Heart left ventricle (tissue), 16 donors: ENCODE measurements at regions not wholly inside any gene's neighbourhood (a gene's known extent, or its start where the extent isn't known, plus 50 kb on each side); places are given as distances from the start of the nearest gene placed in this dataset.

Source experiments
- ATAC-seq, 4 donors: fragments of 200-7000 bp; cut with Tn5 transposase; one replicate each; pipeline ENCODE4 v1.9.1; 2020 to 2022; ENCODE audit warnings: moderate library complexity in 4 of 4, mild to moderate bottlenecking in 3 of 4, moderate number of reproducible peaks in 1 of 4
- DNase-seq, 5 donors: peaks; one replicate each; pipeline ENCODE4 v3.0.0-alpha.2; 2020
- H3K27ac ChIP-seq, 12 donors: fragments of 200-600 bp; sonication (generic) in 4 of 12; one replicate each; pipeline versions ENCODE4 v1.5.0 to v1.8.0; 2016 to 2022; ENCODE audit warnings: mild to moderate bottlenecking in 2 of 12
- H3K27me3 ChIP-seq, 9 donors: fragments of 200-600 bp; sonication (generic) in 2 of 9; one replicate each; pipeline versions ENCODE4 v1.5.1 to v1.8.0; 2016 to 2022; ENCODE audit warnings: mild to moderate bottlenecking in 3 of 9
- H3K36me3 ChIP-seq, 9 donors: fragments of 200-600 bp; sonication (generic) in 2 of 9; one replicate each; pipeline versions ENCODE4 v1.5.0 to v1.8.0; 2018 to 2022; ENCODE audit warnings: mild to moderate bottlenecking in 2 of 9
- H3K4me1 ChIP-seq, 12 donors: fragments of 200-600 bp; sonication (generic) in 4 of 12; one replicate each; pipeline versions ENCODE4 v1.5.0 to v1.8.0; 2016 to 2022; ENCODE audit warnings: mild to moderate bottlenecking in 3 of 12
- H3K4me3 ChIP-seq, 12 donors: fragments of 200-600 bp; sonication (generic) in 4 of 12; one replicate each; pipeline versions ENCODE4 v1.5.0 to v1.8.0; 2017 to 2022; ENCODE audit warnings: mild to moderate bottlenecking in 9 of 12, moderate library complexity in 4 of 12
- H3K9me3 ChIP-seq, 12 donors: fragments of 200-600 bp; sonication (generic) in 4 of 12; one replicate each; pipeline versions ENCODE4 v1.5.0 to v1.8.0; 2016 to 2022; ENCODE audit warnings: mild to moderate bottlenecking in 1 of 12
- POLR2A ChIP-seq, 2 donors: fragments of 450-650 bp; IDR thresholded peaks; one replicate each; pipeline ENCODE4 v1.6.1; 2017; ENCODE audit warnings: antibody characterized with exemption in 2 of 2, mild to moderate bottlenecking in 2 of 2, moderate library complexity in 2 of 2
- whole genome bisulfite sequencing, 4 donors: extraction: QIAGEN DNeasy Blood & Tissue Kit in 2 of 4; methylation state at CpG; one replicate each; pipeline versions ENCODE4 v1.1.5 to v1.1.7; 2013 to 2018; 5-methylcytosine and 5-hydroxymethylcytosine counted together
- intact Hi-C, 10 donors: fragments of 100-400 bp; cut with DNase I; formaldehyde crosslinking; loops; one replicate each; pipeline versions ENCODE4 v1.11.1 to v1.14.2; 2022
- TF ChIP-seq, protein P1 (sequence below), 12 donors: fragments of 200-600 bp; sonication (generic) in 4 of 12; IDR thresholded peaks; one replicate each; pipeline versions ENCODE4 v1.5.0 to v1.8.0; 2018 to 2022; ENCODE audit warnings: antibody characterized with exemption in 12 of 12, mild to moderate bottlenecking in 5 of 12
- donor health status: ischemic (EF 13 %, LVEDD 7.1; RV severe dilation, severe dysfunction).
- donor health status: healthy with polysubstance abuse.
- donor health status: DM: no; HTN: yes; CAD: no.
- donor health status: DM: no; HTN: no; CAD: no.
- donor health status: ischemic (EF 25% LVEDD 6.9; RV normal size, moderate dysfunction).
- donor health status: ischemic (EF 25% LVEDD 5.7; RV mildly dilated, moderate dysfunction).
- donor health status: healthy.
- donor health status: DM: yes; HTN: yes; CAD: no.
- donor health status: ischemic (EF 35%, LVEDD 5.7; RV mildly dilated, moderate dysfunction).
- donor health status: nonischemic (EF 11% LVEDD 7.7; RV severe dilation, severe dysfunction).
- donor health status: DM: yes; HTN: yes; CAD: no.
- donor health status: PGD.
- donor health status: ischemic (EF 29% LVEDD 5.4; RV normal size, mild dysfunction).
- donor health status: nonischemic (EF 23%, LVEDD 6.1; RV moderate dilation, normal function).

DNA sequence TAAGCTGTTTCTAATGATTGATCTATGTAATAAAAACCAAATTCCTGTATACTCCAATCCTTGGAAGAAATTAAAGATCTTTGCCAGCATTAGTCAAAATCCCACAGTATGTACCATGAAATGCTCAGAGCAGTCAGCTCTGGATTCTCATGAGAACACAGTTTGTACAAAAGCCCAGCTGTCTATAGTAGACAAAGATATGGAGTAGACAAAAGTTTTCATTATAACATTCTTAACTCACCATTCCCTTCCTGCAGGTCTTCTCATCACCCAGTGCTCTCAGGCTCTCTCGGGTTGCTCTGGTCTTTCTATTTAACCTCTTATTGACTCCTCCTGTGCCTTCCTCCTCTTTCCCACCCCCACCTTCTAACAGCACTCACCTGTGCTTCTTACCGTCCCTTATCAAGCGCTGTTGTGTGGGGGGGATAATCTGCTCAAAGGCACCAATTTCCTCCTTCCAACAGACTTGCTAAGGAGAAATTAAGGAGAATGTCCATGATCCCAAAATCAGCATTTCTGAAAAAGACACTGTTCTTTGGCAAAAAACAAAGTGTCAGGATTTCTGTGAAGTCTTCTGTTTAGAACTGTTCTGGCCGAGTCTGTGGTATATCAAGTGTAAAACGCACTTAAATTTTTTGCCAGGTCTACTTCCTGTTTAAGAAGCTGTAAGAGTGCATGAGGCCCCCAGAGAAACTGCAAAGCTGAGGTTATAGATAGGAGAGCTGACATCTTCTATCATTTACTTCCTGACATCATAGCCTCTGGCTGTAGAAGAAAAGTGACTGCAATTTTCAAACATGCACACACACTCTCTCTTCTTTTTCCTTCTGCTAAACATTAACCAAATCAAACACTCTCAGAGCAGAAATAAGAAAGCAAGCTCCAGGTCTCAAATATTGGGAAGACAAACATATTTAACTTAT is 144.1 kb downstream of the EVA1A start:
- no peak for TF ChIP-seq POLR2A (IDR thresholded peaks at IDR 0.05)
- TF ChIP-seq, protein P1, sequence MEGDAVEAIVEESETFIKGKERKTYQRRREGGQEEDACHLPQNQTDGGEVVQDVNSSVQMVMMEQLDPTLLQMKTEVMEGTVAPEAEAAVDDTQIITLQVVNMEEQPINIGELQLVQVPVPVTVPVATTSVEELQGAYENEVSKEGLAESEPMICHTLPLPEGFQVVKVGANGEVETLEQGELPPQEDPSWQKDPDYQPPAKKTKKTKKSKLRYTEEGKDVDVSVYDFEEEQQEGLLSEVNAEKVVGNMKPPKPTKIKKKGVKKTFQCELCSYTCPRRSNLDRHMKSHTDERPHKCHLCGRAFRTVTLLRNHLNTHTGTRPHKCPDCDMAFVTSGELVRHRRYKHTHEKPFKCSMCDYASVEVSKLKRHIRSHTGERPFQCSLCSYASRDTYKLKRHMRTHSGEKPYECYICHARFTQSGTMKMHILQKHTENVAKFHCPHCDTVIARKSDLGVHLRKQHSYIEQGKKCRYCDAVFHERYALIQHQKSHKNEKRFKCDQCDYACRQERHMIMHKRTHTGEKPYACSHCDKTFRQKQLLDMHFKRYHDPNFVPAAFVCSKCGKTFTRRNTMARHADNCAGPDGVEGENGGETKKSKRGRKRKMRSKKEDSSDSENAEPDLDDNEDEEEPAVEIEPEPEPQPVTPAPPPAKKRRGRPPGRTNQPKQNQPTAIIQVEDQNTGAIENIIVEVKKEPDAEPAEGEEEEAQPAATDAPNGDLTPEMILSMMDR (IDR thresholded peaks at IDR 0.05) = no peak
- H3K27me3 ChIP-seq = peaks cover 0 to 34% (median 0%) of the 10 kb centered on the region in 9 donors

DNA sequence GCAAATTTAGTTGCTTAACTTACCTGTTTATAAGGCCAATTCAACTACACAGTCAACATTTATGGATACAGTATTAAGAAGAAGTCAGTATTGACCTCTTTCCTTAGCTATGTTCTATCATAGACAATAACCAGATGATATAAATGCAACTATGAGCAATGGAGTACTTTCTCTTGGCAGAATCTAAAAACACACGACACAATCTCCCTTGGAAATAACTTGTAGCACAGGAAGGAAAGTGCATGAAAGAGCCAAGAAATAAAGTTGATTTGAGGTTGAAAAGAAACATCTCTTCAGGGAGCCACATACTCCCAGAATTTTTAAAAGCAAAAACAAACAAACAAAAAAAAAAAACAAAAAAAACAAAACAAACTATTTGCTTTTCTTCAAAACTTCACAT is 145.0 kb downstream of the EVA1A start:
- H3K27me3 ChIP-seq = peaks cover 0 to 28% (median 0%) of the 10 kb centered on the region in 9 donors
- intact Hi-C loops = no loop called here
- H3K27ac ChIP-seq = no peak overlapping the region
- peaks cover 0 to 6% (median 0%) of the 10 kb centered on the region in 12 donors for H3K9me3 ChIP-seq
- H3K4me1 ChIP-seq = no peaks in the 10 kb centered on the region
- 41 to 45% (median 43%) methylated on average over 1 of the region's 1 CpG for whole genome bisulfite sequencing, 4 donors
- TF ChIP-seq, protein P1 (IDR thresholded peaks at IDR 0.05) = no peak
- TF ChIP-seq POLR2A (IDR thresholded peaks at IDR 0.05) = no peak
- H3K4me3 ChIP-seq = no peak overlapping the region
- no peak for ATAC-seq
- H3K36me3 ChIP-seq = no peaks in the 10 kb centered on the region
- DNase-seq = no peak

More for the DNA sequence above, 144.1 kb downstream of the EVA1A start:
- H3K4me3 ChIP-seq = no peak overlapping the region
- H3K4me1 ChIP-seq = no peaks in the 10 kb centered on the region
- DNase-seq = no peak
- H3K9me3 ChIP-seq = no peaks in the 10 kb centered on the region
- ATAC-seq = no peak
- 21 to 26% (median 23%) methylated on average over 5 of the region's 5 CpGs for WGBS, 4 donors
- intact Hi-C loops = no loop called here
- no peaks in the 10 kb centered on the region for H3K36me3 ChIP-seq
- H3K27ac ChIP-seq = no peak overlapping the region

DNA sequence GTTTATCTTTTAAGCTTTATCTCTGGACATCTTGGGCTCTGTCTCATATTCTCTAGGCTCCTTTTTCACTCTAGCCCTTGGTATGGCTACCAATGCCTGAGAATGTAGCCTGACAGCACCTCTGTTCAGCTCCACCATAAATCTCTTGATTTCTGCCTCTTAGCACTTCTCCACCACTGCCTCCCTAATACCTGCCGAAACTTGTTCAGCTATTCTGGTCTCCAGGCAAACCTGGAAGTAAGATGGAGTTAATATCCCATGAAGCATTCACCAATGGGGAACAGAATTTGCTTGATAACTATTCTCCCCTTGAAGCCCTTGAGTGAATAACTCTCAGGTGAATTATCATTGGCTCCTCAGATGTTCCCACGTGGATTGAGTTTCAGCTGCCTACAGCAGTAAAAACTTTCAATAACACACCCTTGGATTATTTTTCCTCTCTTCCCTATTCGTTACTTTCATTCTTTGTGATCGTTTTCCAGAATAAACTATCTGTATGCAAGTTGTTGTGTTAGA is 145.6 kb downstream of the EVA1A start:
- no peak overlapping the region for H3K4me3 ChIP-seq
- no peak for DNase-seq
- no peaks in the 10 kb centered on the region for H3K4me1 ChIP-seq
- peaks cover 0 to 27% (median 0%) of the 10 kb centered on the region in 9 donors for H3K27me3 ChIP-seq
- WGBS, 4 donors = 82 to 87% (median 85%) methylated on average over 4 of the region's 4 CpGs
- no peak for ATAC-seq
- H3K36me3 ChIP-seq = no peaks in the 10 kb centered on the region
- TF ChIP-seq POLR2A (IDR thresholded peaks at IDR 0.05) = no peak
- TF ChIP-seq, protein P1 (IDR thresholded peaks at IDR 0.05) = no peak
- no peak overlapping the region for H3K27ac ChIP-seq
- H3K9me3 ChIP-seq = peaks cover 0 to 12% (median 0%) of the 10 kb centered on the region in 12 donors
- intact Hi-C loops = no loop called here

DNA sequence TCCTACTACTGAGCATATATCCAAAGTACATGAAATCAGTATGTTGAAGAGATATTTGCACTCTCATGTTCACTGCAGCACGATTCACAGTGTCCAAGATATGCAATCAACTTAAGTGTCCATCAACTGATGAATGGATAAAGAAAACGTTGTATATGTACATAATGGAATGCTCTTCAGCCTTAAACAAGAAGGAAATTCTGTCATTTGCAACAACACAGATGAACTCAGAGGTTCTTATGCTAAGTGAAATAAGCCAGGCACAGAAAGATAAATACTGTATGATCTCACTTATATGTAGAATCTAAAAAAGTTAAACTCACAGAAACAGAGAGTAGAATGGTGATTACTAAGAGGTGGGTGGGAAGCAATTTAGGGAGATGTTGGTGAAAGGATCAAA is 149.2 kb downstream of the EVA1A start:
- peaks cover 0 to 19% (median 0%) of the 10 kb centered on the region in 9 donors for H3K27me3 ChIP-seq
- no peak overlapping the region for H3K27ac ChIP-seq
- H3K36me3 ChIP-seq = no peaks in the 10 kb centered on the region
- H3K4me3 ChIP-seq = no peak overlapping the region
- DNase-seq (no peak), ATAC-seq (no peak)
- H3K4me1 ChIP-seq = no peaks in the 10 kb centered on the region
- TF ChIP-seq POLR2A (IDR thresholded peaks at IDR 0.05) = no peak
- TF ChIP-seq, protein P1 (IDR thresholded peaks at IDR 0.05) = no peak
- intact Hi-C loops = no loop called here
- 43 to 47% (median 46%) methylated on average over 2 of the region's 2 CpGs for WGBS, 4 donors
- peaks cover 0 to 12% (median 0%) of the 10 kb centered on the region in 12 donors for H3K9me3 ChIP-seq
